Sigmoid colon (tissue), 4 donors: ENCODE measurements at regions not wholly inside any gene's neighbourhood (a gene's known extent, or its start where the extent isn't known, plus 50 kb on each side); places are given as distances from the start of the nearest gene placed in this dataset.

Source experiments
- CTCF ChIP-seq, 4 experiments: fragments of 450-650 bp in 3 of 4; fragments of 200-600 bp in 1 of 4; IDR thresholded peaks; one replicate each; pipeline ENCODE4 v1.5.1; 2016 to 2019; ENCODE audit warnings: antibody characterized with exemption in 4 of 4, mild to moderate bottlenecking in 3 of 4, moderate library complexity in 2 of 4
- EP300 ChIP-seq, 4 donors: sonication (generic); formaldehyde crosslinking; IDR thresholded peaks; one replicate each; pipeline ENCODE4 v1.6.1; 2017; ENCODE audit warnings: antibody characterized with exemption in 4 of 4
- POLR2A ChIP-seq, 2 donors: fragments of 450-650 bp; IDR thresholded peaks; one replicate each; pipeline ENCODE4 v1.6.1; 2016; ENCODE audit warnings: antibody characterized with exemption in 2 of 2, mild to moderate bottlenecking in 2 of 2, moderate library complexity in 2 of 2
- POLR2AphosphoS5 ChIP-seq, 4 donors: sonication (generic); formaldehyde crosslinking; IDR thresholded peaks; one replicate each; pipeline ENCODE4 v1.6.1; 2017; ENCODE audit warnings: antibody characterized with exemption in 4 of 4

- TF ChIP-seq POLR2A (IDR thresholded peaks at IDR 0.05) (no peak), CTCF (IDR thresholded peaks at IDR 0.05) (no peak), POLR2AphosphoS5 (IDR thresholded peaks at IDR 0.05) (no peak), EP300 (IDR thresholded peaks at IDR 0.05) (no peak)
These were observed 1175.7 kb downstream of the SORCS1 start for GRCh38 chr10:105988848-105989247.
